Calu3 (cell line): ENCODE measurements at regions not wholly inside any gene's neighbourhood (a gene's known extent, or its start where the extent isn't known, plus 50 kb on each side); places are given as distances from the start of the nearest gene placed in this dataset.
A peak's percentile ranks its signal among the peaks of the same experiment; 100 is the strongest.
"Not testable (repeated sequence)": the region's sequence is repeated elsewhere in the genome, so short reads cannot be mapped to it uniquely, and the experiment has no call there.

Source experiments
- BruUV-seq: library from RNA; stranded (reverse); fragments of 400-500 nt; replicated peaks from 2 replicates; lab custom pipeline; 2021; lab: Mats Ljungman, UMichigan
- CTCF ChIA-PET: fragments of 300-600 bp; sonication (Branson Sonifier 250); formaldehyde crosslinking; loops from one replicate; lab custom pipeline; 2022; ENCODE audit warnings: antibody characterized with exemption; lab: Charles Lee
- DNase-seq: peaks from one replicate; pipeline ENCODE4 v3.0.0; 2022
- H3K27ac Mint-ChIP-seq: one replicate; pipeline ENCODE4 v1.8.0; 2022; ENCODE audit warnings: mixed read lengths; ENCODE audit not compliant: unreplicated experiment
- H3K27me3 Mint-ChIP-seq: one replicate; pipeline ENCODE4 v1.8.0; 2022; ENCODE audit warnings: mixed read lengths; ENCODE audit not compliant: unreplicated experiment
- H3K36me3 Mint-ChIP-seq: one replicate; pipeline ENCODE4 v1.8.0; 2022; ENCODE audit warnings: mild to moderate bottlenecking, moderate library complexity, mixed read lengths; ENCODE audit not compliant: insufficient read depth, unreplicated experiment
- H3K4me1 Mint-ChIP-seq: one replicate; pipeline ENCODE4 v1.8.0; 2022; ENCODE audit warnings: mild to moderate bottlenecking, low read depth, mixed read lengths; ENCODE audit not compliant: unreplicated experiment
- H3K4me3 Mint-ChIP-seq: one replicate; pipeline ENCODE4 v1.8.0; 2022; ENCODE audit warnings: mild to moderate bottlenecking, low read depth, moderate library complexity, mixed read lengths; ENCODE audit not compliant: unreplicated experiment
- H3K9me3 Mint-ChIP-seq: one replicate; pipeline ENCODE4 v1.8.0; 2022; ENCODE audit warnings: low read depth, mixed read lengths; ENCODE audit not compliant: unreplicated experiment
- intact Hi-C: fragments of 100-400 bp; cut with micrococcal nuclease; formaldehyde crosslinking; loops from one replicate; pipeline ENCODE4 v1.10.0; 2022; ENCODE audit not compliant: unreplicated experiment

GRCh38 chr1:234811824-234812223 is 201.8 kb upstream of the IRF2BP2 start:
- H3K27ac Mint-ChIP-seq, CTCF ChIA-PET, intact Hi-C loops, H3K36me3 Mint-ChIP-seq, H3K9me3 Mint-ChIP-seq, H3K4me3 Mint-ChIP-seq, BruUV-seq, H3K27me3 Mint-ChIP-seq: not testable (repeated sequence)
- H3K4me1 Mint-ChIP-seq = peaks cover 11% of the 10 kb centered on the region
- peak; percentile 30 for DNase-seq

- BruUV-seq, H3K9me3 Mint-ChIP-seq, H3K36me3 Mint-ChIP-seq, H3K27ac Mint-ChIP-seq, H3K4me3 Mint-ChIP-seq, H3K27me3 Mint-ChIP-seq, intact Hi-C loops, DNase-seq, H3K4me1 Mint-ChIP-seq, CTCF ChIA-PET: not testable (repeated sequence)
Measured at GRCh38 chr1:234810726-234811125, 200.7 kb upstream of the IRF2BP2 start.

- H3K4me3 Mint-ChIP-seq, BruUV-seq, H3K27ac Mint-ChIP-seq, DNase-seq, CTCF ChIA-PET, H3K27me3 Mint-ChIP-seq, H3K36me3 Mint-ChIP-seq, intact Hi-C loops, H3K9me3 Mint-ChIP-seq, H3K4me1 Mint-ChIP-seq: not testable (repeated sequence)
Measured at GRCh38 chr1:234809854-234810245, 199.9 kb upstream of the IRF2BP2 start.

- H3K27me3 Mint-ChIP-seq, H3K9me3 Mint-ChIP-seq, H3K4me1 Mint-ChIP-seq, H3K36me3 Mint-ChIP-seq, H3K4me3 Mint-ChIP-seq, intact Hi-C loops, BruUV-seq, H3K27ac Mint-ChIP-seq: not testable (repeated sequence)
- CTCF ChIA-PET = interaction anchor here (0.6 kb wide), 1 partner anchor 160 kb away, joined by 3 read pairs; no protein-coding TSS in a partner anchor
- peak; percentile 26 for DNase-seq
Measured at GRCh38 chr1:234808943-234809853, 199.2 kb upstream of the IRF2BP2 start.

GRCh38 chr1:234808459-234808858 is 198.5 kb upstream of the IRF2BP2 start:
- not testable (repeated sequence) for H3K4me1 Mint-ChIP-seq, H3K36me3 Mint-ChIP-seq

GRCh38 chr1:234807705-234808104 is 197.7 kb upstream of the IRF2BP2 start:
- DNase-seq, CTCF ChIA-PET, H3K9me3 Mint-ChIP-seq, H3K27ac Mint-ChIP-seq, H3K4me1 Mint-ChIP-seq, H3K36me3 Mint-ChIP-seq, H3K27me3 Mint-ChIP-seq, intact Hi-C loops, BruUV-seq, H3K4me3 Mint-ChIP-seq: not testable (repeated sequence)

More at GRCh38 chr1:234808459-234808858, 198.5 kb upstream of the IRF2BP2 start:
- CTCF ChIA-PET, H3K27ac Mint-ChIP-seq, H3K27me3 Mint-ChIP-seq, H3K9me3 Mint-ChIP-seq, DNase-seq, H3K4me3 Mint-ChIP-seq, intact Hi-C loops, BruUV-seq: not testable (repeated sequence)

- intact Hi-C loops, DNase-seq, BruUV-seq, CTCF ChIA-PET, H3K4me1 Mint-ChIP-seq, H3K36me3 Mint-ChIP-seq, H3K9me3 Mint-ChIP-seq, H3K27me3 Mint-ChIP-seq, H3K4me3 Mint-ChIP-seq, H3K27ac Mint-ChIP-seq: not testable (repeated sequence)
Measured at GRCh38 chr1:234802586-234802985, 192.6 kb upstream of the IRF2BP2 start.

- H3K4me1 Mint-ChIP-seq, H3K27ac Mint-ChIP-seq, intact Hi-C loops, H3K27me3 Mint-ChIP-seq, BruUV-seq, H3K4me3 Mint-ChIP-seq, CTCF ChIA-PET, DNase-seq, H3K9me3 Mint-ChIP-seq, H3K36me3 Mint-ChIP-seq: not testable (repeated sequence)
Measured at GRCh38 chr1:234801636-234802035, 191.7 kb upstream of the IRF2BP2 start.

- H3K27me3 Mint-ChIP-seq, CTCF ChIA-PET, BruUV-seq, H3K4me3 Mint-ChIP-seq, H3K27ac Mint-ChIP-seq, intact Hi-C loops, DNase-seq, H3K36me3 Mint-ChIP-seq, H3K4me1 Mint-ChIP-seq, H3K9me3 Mint-ChIP-seq: not testable (repeated sequence)
Measured at GRCh38 chr1:234801147-234801546, 191.2 kb upstream of the IRF2BP2 start.

- BruUV-seq, DNase-seq, H3K36me3 Mint-ChIP-seq, H3K27ac Mint-ChIP-seq, H3K27me3 Mint-ChIP-seq, CTCF ChIA-PET, H3K9me3 Mint-ChIP-seq, H3K4me3 Mint-ChIP-seq, H3K4me1 Mint-ChIP-seq, intact Hi-C loops: not testable (repeated sequence)
Measured at GRCh38 chr1:234800563-234800962, 190.6 kb upstream of the IRF2BP2 start.
